Hindlimb muscle (tissue), 1 donor: ENCODE measurements at regions not wholly inside any gene's neighbourhood (a gene's known extent, or its start where the extent isn't known, plus 50 kb on each side); places are given as distances from the start of the nearest gene placed in this dataset.
"Not testable (repeated sequence)": the region's sequence is repeated elsewhere in the genome, so short reads cannot be mapped to it uniquely, and the experiment has no call there.

Experiments
- DNase-seq: peaks from one replicate; pipeline ENCODE4 v3.0.0-alpha.2; 2013

GRCh38 chr6:51154925-51155324 is 336.3 kb downstream of the TFAP2B start:
- not testable (repeated sequence) for DNase-seq

GRCh38 chr6:51159260-51159659 is 340.6 kb downstream of the TFAP2B start:
- not testable (repeated sequence) for DNase-seq

GRCh38 chr6:51161752-51162151 is 343.1 kb downstream of the TFAP2B start:
- DNase-seq = no peak

- no peak for DNase-seq
These were observed 345.3 kb downstream of the TFAP2B start for GRCh38 chr6:51163843-51164529.

- DNase-seq = no peak
These were observed 348.2 kb downstream of the TFAP2B start for GRCh38 chr6:51166914-51167313.

- no peak for DNase-seq
These were observed 348.8 kb downstream of the TFAP2B start for GRCh38 chr6:51167468-51167867.

- no peak for DNase-seq
These were observed 364.2 kb downstream of the TFAP2B start for GRCh38 chr6:51182827-51183226.

GRCh38 chr6:51184046-51184445 is 365.4 kb downstream of the TFAP2B start:
- DNase-seq = no peak

GRCh38 chr6:51193163-51193562 is 374.5 kb downstream of the TFAP2B start:
- not testable (repeated sequence) for DNase-seq

- DNase-seq = no peak
These were observed 380.5 kb downstream of the TFAP2B start for GRCh38 chr6:51199105-51199552.

- DNase-seq = peak; percentile 9
These were observed 381.1 kb downstream of the TFAP2B start for GRCh38 chr6:51199733-51200260.

- no peak for DNase-seq
These were observed 382.0 kb downstream of the TFAP2B start for GRCh38 chr6:51200676-51201075.

GRCh38 chr6:51202653-51203052 is 384.0 kb downstream of the TFAP2B start:
- not testable (repeated sequence) for DNase-seq

- no peak for DNase-seq
These were observed 384.8 kb downstream of the TFAP2B start for GRCh38 chr6:51203504-51203903.

- DNase-seq = not testable (repeated sequence)
These were observed 388.0 kb downstream of the TFAP2B start for GRCh38 chr6:51206686-51207085.

- no peak for DNase-seq
These were observed 391.0 kb downstream of the TFAP2B start for GRCh38 chr6:51209651-51210050.

- no peak for DNase-seq
These were observed 395.1 kb downstream of the TFAP2B start for GRCh38 chr6:51213811-51214210.

- DNase-seq = no peak
These were observed 395.8 kb downstream of the TFAP2B start for GRCh38 chr6:51214442-51214841.

GRCh38 chr6:51218181-51218580 is 399.5 kb downstream of the TFAP2B start:
- no peak for DNase-seq

- DNase-seq = not testable (repeated sequence)
These were observed 406.0 kb downstream of the TFAP2B start for GRCh38 chr6:51224580-51225240.

- no peak for DNase-seq
These were observed 422.7 kb downstream of the TFAP2B start for GRCh38 chr6:51241376-51241775.

GRCh38 chr6:51249798-51250197 is 431.1 kb downstream of the TFAP2B start:
- DNase-seq = no peak

- DNase-seq = no peak
These were observed 431.6 kb downstream of the TFAP2B start for GRCh38 chr6:51250317-51250716.

GRCh38 chr6:51257938-51258337 is 439.3 kb downstream of the TFAP2B start:
- DNase-seq = no peak
